Natural killer cell treated with Interleukin-12 subunit alpha and Interleukin-12 subunit beta and Interleukin-15 and Interleukin-18, amount 100 ng/mL, for 72 hours (primary cell): ENCODE measurements at regions not wholly inside any gene's neighbourhood (a gene's known extent, or its start where the extent isn't known, plus 50 kb on each side); places are given as distances from the start of the nearest gene placed in this dataset.
"Not testable (repeated sequence)": the region's sequence is repeated elsewhere in the genome, so short reads cannot be mapped to it uniquely, and the experiment has no call there.

Experiments used
- ATAC-seq, 2 donors: fragments of 150-1000 bp; cut with Tn5 transposase in 1 of 2; sonication (Bioruptor Pico), chemical (Tn5 transposase) in 1 of 2; 2 replicates each; pipeline ENCODE4 v1.10.0; 2021
- DNase-seq: peaks from one replicate; pipeline ENCODE4 v3.0.0; 2022; ENCODE audit warnings: low spot score
- H3K27ac Mint-ChIP-seq, 2 donors: 1 replicate in 1 of 2; 2 replicates in 1 of 2; pipeline ENCODE4 v1.8.0; 2022; ENCODE audit warnings: mixed read lengths in 2 of 2, mild to moderate bottlenecking in 1 of 2, moderate library complexity in 1 of 2
- H3K27me3 Mint-ChIP-seq, 2 donors: 1 replicate in 1 of 2; 2 replicates in 1 of 2; pipeline ENCODE4 v1.8.0; 2022; ENCODE audit warnings: mixed read lengths in 2 of 2
- H3K36me3 Mint-ChIP-seq: one replicate; pipeline ENCODE4 v1.8.0; 2022; ENCODE audit warnings: mixed read lengths
- H3K4me1 Mint-ChIP-seq, 2 donors: 1 replicate in 1 of 2; 2 replicates in 1 of 2; pipeline ENCODE4 v1.8.0; 2022; ENCODE audit warnings: low read depth in 2 of 2, mixed read lengths in 2 of 2, mild to moderate bottlenecking in 1 of 2
- H3K4me3 Mint-ChIP-seq: one replicate; pipeline ENCODE4 v1.8.0; 2022; ENCODE audit warnings: mixed read lengths
- H3K9me3 Mint-ChIP-seq: 2 replicates; pipeline ENCODE4 v1.8.0; 2022; ENCODE audit warnings: mixed read lengths

DNA sequence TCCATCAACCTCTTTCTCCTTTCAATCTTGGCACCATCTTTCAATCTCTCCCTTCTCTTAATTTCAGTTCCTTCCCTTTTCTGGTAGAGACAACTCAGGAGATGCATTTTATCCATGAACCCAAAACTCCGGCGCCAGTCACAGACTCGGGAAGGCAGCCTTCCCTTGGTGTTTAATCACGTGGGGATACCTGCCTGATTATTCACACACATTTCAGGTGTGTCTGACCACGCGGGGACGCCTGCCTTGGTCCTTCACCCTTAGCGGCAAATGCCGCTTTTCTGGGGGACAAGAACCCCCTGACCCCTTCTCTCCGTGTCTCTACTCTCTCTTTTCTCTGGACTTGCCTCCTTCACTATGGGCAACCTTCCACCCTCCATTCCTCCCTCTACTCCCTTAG, 257.6 kb upstream of the GULP1 start:
- not testable (repeated sequence) for ATAC-seq, H3K36me3 Mint-ChIP-seq, H3K27ac Mint-ChIP-seq

DNA sequence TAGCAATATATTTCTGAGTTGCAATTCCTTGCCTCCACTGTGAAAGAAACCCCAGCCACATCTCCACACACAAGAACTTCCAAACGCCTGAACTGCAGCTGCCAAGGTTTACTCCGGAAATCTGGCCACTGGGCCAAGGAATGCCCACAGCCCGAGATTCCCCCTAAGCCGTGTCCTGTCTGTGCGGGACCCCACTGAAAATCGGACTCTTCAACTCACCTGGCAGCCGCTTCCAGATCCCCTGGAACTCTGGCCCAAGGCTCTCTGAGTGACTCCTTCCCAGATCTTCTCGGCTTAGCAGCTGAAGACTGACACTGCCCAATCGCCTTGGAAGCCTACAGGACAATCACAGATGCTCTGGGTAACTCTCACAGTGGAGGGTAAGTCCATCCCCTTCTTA, 256.3 kb upstream of the GULP1 start:
- H3K27ac Mint-ChIP-seq, result not testable (repeated sequence)

More for the DNA sequence above, 257.6 kb upstream of the GULP1 start:
- not testable (repeated sequence) for H3K4me1 Mint-ChIP-seq, DNase-seq, H3K4me3 Mint-ChIP-seq, H3K9me3 Mint-ChIP-seq, H3K27me3 Mint-ChIP-seq

DNA sequence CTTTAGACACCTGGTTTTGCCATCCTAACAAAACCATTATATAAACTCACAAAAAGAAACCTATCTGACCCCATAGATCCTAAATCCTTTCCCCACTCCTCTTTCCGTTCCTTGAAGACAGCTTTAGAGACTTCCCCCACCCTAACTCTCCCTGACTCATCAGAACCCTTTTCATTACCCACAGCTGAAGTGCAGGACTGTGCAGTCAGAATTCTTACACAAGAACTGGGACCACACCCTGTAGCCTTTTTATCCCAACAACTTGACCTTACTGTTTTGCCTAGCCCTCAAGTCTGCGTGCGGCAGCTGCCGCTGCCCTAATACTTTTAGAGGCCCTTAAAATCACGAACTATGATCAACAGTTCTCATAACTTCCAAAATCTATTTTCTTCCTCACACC, 254.9 kb upstream of the GULP1 start:
- not testable (repeated sequence) for H3K9me3 Mint-ChIP-seq, H3K27me3 Mint-ChIP-seq, H3K4me1 Mint-ChIP-seq, H3K27ac Mint-ChIP-seq, ATAC-seq, DNase-seq, H3K36me3 Mint-ChIP-seq, H3K4me3 Mint-ChIP-seq

More for the DNA sequence above, 256.3 kb upstream of the GULP1 start:
- not testable (repeated sequence) for ATAC-seq, H3K27me3 Mint-ChIP-seq, H3K4me1 Mint-ChIP-seq, H3K36me3 Mint-ChIP-seq, DNase-seq, H3K9me3 Mint-ChIP-seq, H3K4me3 Mint-ChIP-seq

DNA sequence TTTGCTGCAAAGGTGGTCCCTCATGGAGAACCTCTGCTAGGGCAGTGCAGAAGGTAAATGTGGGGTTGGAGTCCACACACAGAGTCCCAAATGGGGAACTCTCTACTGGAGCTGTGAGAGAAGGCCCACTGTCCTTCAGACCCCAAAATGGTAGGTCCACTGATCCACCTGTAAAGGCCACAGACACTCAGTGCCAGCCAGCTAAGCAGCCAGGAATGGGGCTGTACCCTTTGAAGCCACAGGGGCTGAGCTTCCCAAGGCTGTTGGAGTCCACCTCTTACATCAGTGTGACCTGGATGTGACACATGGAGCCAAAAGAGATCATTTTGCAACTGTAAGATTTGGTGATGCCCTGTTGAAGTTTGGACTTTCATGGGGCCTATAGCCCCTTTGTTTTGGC, 252.4 kb upstream of the GULP1 start:
- Mint-ChIP-seq H3K4me1 (no peaks in the 10 kb centered on the region), H3K36me3 (no peaks in the 10 kb centered on the region), H3K27ac (no peak overlapping the region), H3K9me3 (peaks cover 11% of the 10 kb centered on the region), H3K4me3 (no peak overlapping the region), H3K27me3 (no peaks in the 10 kb centered on the region)
- no peak for ATAC-seq
- no peak for DNase-seq

DNA sequence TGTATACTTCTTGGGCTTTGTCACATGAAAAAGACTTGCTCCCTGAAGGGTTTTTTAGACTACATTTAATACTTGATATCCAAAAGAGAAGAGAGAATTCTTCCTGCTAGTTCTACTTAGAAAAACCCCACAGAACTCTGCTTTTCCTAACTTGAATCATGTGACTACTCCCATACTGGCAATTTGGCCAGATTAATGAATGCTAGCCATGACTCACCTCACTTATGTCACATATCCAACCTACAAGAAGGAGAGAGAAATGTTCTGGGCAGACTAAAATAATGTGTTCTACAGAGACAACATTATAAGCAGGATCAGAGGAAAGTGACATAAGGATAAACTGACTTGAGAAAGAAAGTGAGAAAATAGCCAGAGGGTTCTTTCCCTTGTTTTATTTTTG, 249.3 kb upstream of the GULP1 start:
- no peak for ATAC-seq
- peaks cover 8% of the 10 kb centered on the region for H3K9me3 Mint-ChIP-seq
- no peak overlapping the region for H3K27ac Mint-ChIP-seq
- H3K4me3 Mint-ChIP-seq, result no peak overlapping the region
- no peaks in the 10 kb centered on the region for H3K36me3 Mint-ChIP-seq
- H3K4me1 Mint-ChIP-seq, result no peaks in the 10 kb centered on the region
- no peak for DNase-seq
- H3K27me3 Mint-ChIP-seq, result no peaks in the 10 kb centered on the region

DNA sequence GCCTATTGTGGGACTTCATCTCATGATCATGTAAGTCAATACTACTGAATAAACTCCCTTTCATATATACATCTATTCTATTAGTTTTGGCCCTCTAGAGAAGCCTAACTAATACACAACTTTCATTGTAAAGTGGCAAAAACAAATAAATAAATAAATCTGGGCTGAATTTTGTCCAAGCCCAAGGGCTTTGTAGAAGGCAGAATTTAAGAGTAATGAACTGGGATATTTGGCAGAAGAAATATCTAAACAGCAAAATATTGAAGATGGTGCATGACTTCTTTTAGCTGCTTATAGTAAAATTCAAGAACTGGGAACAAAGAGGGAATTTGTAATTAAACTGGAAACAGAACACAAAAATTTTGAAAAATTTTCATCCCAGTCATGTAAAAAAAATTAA, 246.7 kb upstream of the GULP1 start:
- no peak for DNase-seq
- Mint-ChIP-seq H3K4me3 (no peak overlapping the region), H3K9me3 (peaks cover 8% of the 10 kb centered on the region), H3K27me3 (no peaks in the 10 kb centered on the region), H3K36me3 (no peaks in the 10 kb centered on the region), H3K27ac (no peak overlapping the region), H3K4me1 (no peaks in the 10 kb centered on the region)
- no peak for ATAC-seq

DNA sequence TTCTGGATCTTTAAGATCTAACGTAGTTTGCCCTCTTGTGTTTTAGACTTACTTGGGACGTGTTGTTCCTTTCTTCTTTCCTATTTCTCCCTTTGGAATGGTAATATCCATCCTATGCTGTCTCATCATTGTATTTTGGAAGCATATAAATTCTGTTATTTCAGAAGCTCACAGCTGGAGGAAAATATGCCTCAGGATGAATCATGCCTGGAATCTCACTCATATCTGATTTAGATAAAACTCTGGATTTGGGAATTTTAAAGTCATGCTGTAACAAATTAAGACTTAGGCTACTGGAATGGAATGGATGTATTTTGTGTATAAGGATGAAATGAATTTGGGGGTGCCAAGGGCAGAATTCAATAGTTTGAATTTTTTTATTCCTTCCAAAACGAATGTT, 245.2 kb upstream of the GULP1 start:
- ATAC-seq (no peak), DNase-seq (no peak)
- Mint-ChIP-seq H3K9me3 (peaks cover 11% of the 10 kb centered on the region), H3K4me3 (no peak overlapping the region), H3K4me1 (no peaks in the 10 kb centered on the region), H3K36me3 (no peaks in the 10 kb centered on the region), H3K27me3 (no peaks in the 10 kb centered on the region), H3K27ac (no peak overlapping the region)

DNA sequence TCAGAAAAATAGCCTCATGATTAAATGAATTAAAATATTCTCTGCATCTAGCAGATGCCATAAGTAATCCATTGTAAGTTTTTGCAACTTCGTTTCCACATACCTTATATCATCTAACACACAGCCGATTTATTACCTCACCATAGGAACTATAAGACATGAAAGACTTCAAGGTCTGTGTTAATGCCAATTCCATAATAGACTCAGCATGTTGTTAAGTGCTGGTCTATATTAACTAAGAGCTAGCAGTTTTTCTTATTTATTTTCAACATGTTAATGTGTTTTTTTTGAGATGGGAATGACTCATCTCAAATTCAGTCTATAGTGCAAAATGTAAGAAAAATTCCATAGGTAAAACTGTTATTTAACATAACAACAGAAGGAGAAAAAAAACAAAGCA, 243.9 kb upstream of the GULP1 start:
- ATAC-seq (no peak), DNase-seq (no peak)
- Mint-ChIP-seq H3K4me3 (no peak overlapping the region), H3K4me1 (no peaks in the 10 kb centered on the region), H3K9me3 (peaks cover 8% of the 10 kb centered on the region), H3K27ac (no peak overlapping the region), H3K27me3 (no peaks in the 10 kb centered on the region), H3K36me3 (no peaks in the 10 kb centered on the region)

DNA sequence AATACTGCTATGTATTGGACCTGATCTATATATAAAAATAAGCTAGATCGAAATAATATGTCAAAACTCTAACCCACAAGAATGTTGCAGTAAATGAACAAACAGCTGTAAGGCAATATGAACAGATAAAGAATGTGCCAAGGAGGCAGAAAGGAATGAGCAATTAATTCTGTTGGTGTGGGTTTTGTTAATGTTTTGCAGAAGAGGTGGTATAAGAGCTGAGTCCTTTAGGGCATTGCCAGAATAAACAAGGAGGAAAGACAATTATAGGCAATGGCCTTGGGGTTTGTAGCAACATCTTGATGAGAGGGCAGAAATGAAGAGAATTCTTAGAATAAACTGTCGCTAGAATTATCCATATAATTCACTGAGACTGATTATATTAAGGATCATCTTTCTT, 240.9 kb upstream of the GULP1 start:
- no peaks in the 10 kb centered on the region for H3K27me3 Mint-ChIP-seq
- ATAC-seq, result no peak
- H3K36me3 Mint-ChIP-seq, result no peaks in the 10 kb centered on the region
- no peak for DNase-seq
- H3K9me3 Mint-ChIP-seq, result peaks cover 4% of the 10 kb centered on the region
- H3K4me1 Mint-ChIP-seq, result no peaks in the 10 kb centered on the region
- no peak overlapping the region for H3K4me3 Mint-ChIP-seq
- H3K27ac Mint-ChIP-seq, result no peak overlapping the region

DNA sequence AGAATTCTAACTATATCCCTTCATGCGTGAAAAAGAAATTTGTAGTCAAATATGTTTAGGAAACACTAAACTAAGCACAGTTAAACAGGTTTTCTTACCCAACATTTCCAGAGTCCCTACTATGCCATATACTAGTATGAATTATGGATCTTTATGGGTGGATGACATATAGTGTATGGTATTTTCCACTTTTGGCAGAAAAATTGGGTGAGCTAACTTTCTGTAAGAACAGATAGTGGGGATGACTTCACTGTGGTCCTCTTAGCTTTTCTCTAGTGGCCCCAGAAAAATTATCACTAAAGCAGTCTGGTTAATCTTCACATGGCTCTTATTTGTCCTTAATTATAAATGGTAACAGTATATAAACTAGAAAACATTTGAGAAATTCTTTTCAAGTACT, 240.0 kb upstream of the GULP1 start:
- Mint-ChIP-seq H3K9me3 (peaks cover 4% of the 10 kb centered on the region), H3K4me1 (no peaks in the 10 kb centered on the region), H3K4me3 (no peak overlapping the region), H3K27ac (no peak overlapping the region), H3K27me3 (no peaks in the 10 kb centered on the region), H3K36me3 (no peaks in the 10 kb centered on the region)
- DNase-seq (no peak), ATAC-seq (no peak)

DNA sequence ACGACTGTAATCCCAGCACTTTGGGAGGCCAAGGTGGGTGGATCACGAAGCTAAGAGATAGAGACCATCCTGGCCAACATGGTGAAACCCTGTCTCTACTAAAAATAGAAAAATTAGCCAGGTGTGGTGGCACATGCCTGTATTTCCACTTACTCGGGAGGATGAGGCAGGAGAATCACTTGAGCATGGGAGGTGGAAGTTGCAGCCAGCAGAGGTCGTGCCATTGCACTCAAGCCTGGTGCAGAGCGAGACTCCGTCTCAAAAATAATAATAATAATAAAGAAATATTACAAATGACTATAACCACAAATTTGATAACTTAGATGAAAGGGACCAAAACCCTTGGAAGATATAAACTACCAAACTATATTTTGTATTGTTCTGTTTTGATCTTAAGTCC, 226.3 kb upstream of the GULP1 start:
- no peak overlapping the region for H3K27ac Mint-ChIP-seq
- no peaks in the 10 kb centered on the region for H3K27me3 Mint-ChIP-seq
- peaks cover 4% of the 10 kb centered on the region for H3K9me3 Mint-ChIP-seq
- no peak for DNase-seq
- H3K4me1 Mint-ChIP-seq, result no peaks in the 10 kb centered on the region
- no peaks in the 10 kb centered on the region for H3K36me3 Mint-ChIP-seq
- no peak overlapping the region for H3K4me3 Mint-ChIP-seq
- no peak for ATAC-seq

DNA sequence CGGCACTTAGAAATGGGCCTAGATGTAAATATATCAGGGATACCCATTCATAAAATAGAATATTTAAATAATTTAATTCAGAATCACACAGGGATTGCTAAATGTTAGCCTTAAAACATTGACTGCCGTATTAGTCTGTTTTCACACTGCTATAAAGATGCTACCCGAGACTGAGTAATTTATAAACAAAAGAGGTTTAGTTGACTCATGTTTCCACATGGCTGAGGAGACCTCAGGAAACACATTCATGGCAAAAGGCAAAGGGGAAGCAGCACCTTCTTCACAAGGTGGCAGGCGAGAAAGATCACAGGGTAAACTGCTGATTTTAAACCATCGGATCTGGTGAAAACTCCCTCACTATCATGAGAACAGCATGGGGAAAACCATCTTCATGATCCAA, 223.6 kb upstream of the GULP1 start:
- Mint-ChIP-seq H3K27ac (no peak overlapping the region), H3K27me3 (no peaks in the 10 kb centered on the region), H3K4me1 (no peaks in the 10 kb centered on the region), H3K4me3 (no peak overlapping the region), H3K36me3 (peaks cover 8% of the 10 kb centered on the region), H3K9me3 (peaks cover 17% of the 10 kb centered on the region)
- ATAC-seq (no peak), DNase-seq (no peak)

DNA sequence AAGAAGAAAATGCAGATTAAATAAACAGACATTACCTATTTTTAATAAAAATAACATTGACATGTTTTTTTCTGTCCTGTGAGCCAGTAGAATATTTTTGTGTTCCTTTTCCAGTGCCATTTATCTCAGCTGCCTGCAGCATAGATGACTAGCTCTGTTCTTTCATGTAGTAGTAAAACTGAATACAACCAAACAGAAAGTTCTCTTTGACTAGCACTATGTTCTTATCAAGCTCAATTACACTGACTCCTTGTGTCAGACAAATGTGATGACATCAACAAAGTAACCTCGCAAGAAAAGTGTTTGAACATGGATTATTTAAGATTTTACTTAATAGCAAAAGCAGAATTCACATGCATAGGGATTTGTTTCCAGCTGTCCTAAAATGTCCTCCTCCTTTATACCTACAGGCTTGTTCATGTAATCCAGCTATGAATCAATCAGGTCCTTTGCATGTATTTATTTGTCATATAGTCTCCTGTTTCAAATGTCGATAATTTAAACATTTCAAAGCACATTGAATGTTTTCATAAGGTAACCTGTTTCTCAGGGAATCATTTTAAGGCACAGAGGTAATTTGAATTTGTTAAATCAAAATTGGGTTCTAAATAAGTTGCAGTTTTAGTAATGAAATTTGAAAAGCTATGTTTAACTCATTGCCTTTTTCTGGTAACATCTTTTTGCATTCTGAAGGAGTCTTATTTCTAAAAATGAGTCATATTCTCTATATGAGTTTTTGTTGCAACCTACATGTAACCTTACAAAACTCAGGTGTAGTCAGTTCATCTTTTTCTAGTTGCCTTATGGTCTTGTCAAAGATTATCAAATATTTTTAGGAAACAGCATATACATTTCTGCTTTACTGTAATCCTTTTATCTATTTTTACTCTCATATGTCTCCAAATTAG, 215.3 kb upstream of the GULP1 start:
- H3K4me3 Mint-ChIP-seq, result no peak overlapping the region
- peaks cover 32% of the 10 kb centered on the region for H3K9me3 Mint-ChIP-seq
- ATAC-seq, result no peak
- H3K36me3 Mint-ChIP-seq, result peaks cover 12% of the 10 kb centered on the region
- no peaks in the 10 kb centered on the region for H3K27me3 Mint-ChIP-seq
- H3K4me1 Mint-ChIP-seq, result no peaks in the 10 kb centered on the region
- no peak overlapping the region for H3K27ac Mint-ChIP-seq
- DNase-seq, result no peak

DNA sequence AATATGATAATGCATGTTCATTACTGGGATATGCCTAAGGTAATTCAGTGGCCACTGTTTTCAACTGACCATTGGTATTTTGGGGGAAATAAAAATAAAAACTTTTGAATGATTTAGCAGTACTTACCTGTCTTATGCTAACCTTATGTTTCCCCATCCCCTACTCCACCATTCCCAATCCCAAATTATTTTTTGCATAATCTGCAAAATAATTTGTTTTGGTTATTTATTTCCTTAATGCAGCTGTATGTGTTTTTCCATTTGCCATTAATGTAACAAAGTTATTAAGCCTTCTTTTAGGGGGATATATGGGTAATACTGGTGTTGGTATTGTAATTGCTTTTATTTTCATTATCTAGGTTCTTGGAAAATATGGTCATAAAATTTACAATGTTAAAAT, 213.9 kb upstream of the GULP1 start:
- Mint-ChIP-seq H3K9me3 (peaks cover 22% of the 10 kb centered on the region), H3K27ac (no peak overlapping the region), H3K36me3 (peaks cover 4% of the 10 kb centered on the region), H3K27me3 (no peaks in the 10 kb centered on the region), H3K4me3 (no peak overlapping the region), H3K4me1 (no peaks in the 10 kb centered on the region)
- DNase-seq (no peak), ATAC-seq (no peak)

DNA sequence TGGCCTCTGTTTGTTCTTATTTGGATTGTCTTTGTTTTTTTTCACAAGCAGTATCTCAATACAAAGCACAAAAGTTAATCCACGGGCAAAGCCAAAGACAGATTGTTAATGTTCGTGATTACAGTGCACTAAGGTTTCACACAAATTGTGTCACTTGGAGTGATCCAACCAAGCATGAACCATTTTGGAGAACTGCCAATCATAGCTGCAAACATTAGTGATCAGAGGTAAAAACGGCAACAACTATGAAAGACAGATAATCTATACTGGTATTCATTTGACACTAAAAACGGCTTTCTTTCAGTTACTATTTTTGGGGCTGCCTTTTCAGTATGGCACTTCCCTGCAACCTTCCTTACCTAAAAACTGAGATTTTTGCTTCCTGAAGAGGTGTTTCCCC, 213.1 kb upstream of the GULP1 start:
- H3K4me1 Mint-ChIP-seq, result no peaks in the 10 kb centered on the region
- peaks cover 4% of the 10 kb centered on the region for H3K36me3 Mint-ChIP-seq
- no peak overlapping the region for H3K27ac Mint-ChIP-seq
- ATAC-seq, result no peak
- no peak for DNase-seq
- no peaks in the 10 kb centered on the region for H3K27me3 Mint-ChIP-seq
- no peak overlapping the region for H3K4me3 Mint-ChIP-seq
- peaks cover 19% of the 10 kb centered on the region for H3K9me3 Mint-ChIP-seq
